ENCODE measurements at regions not wholly inside any gene's neighbourhood (a gene's known extent, or its start where the extent isn't known, plus 50 kb on each side); places are given as distances from the start of the nearest gene placed in this dataset.

- Mint-ChIP-seq H3K4me3 (no peak overlapping the region), H3K4me1 (no peaks in the 10 kb centered on the region), H3K36me3 (no peaks in the 10 kb centered on the region), H3K27ac (no peak overlapping the region), H3K9me3 (peaks cover 4% of the 10 kb centered on the region), H3K27me3 (ENCODE audit: low read depth) (no peaks in the 10 kb centered on the region)
- POLR2A ChIA-PET: no interaction called here
- no peak for DNase-seq (ENCODE audit: low spot score)
- TF ChIP-seq SMAD3 (CRISPR knock-in tag; IDR thresholded peaks at IDR 0.05; ENCODE audit: borderline replicate concordance) (no peak), ESRRA (CRISPR knock-in tag; IDR thresholded peaks at IDR 0.05; ENCODE audit: borderline replicate concordance) (no peak), GABPB1 (CRISPR knock-in tag; IDR thresholded peaks at IDR 0.05) (no peak), ATF1 (CRISPR knock-in tag; IDR thresholded peaks at IDR 0.05) (no peak)
- CTCF ChIA-PET: no interaction called here
- no peak for ATAC-seq
Measured at GRCh38 chr6:132070356-132070755, 119.2 kb upstream of the CCN2 start.

- H3K36me3 Mint-ChIP-seq: no peaks in the 10 kb centered on the region
- no peak overlapping the region for H3K4me3 Mint-ChIP-seq
- H3K27me3 Mint-ChIP-seq (ENCODE audit: low read depth): no peaks in the 10 kb centered on the region
- DNase-seq (ENCODE audit: low spot score) (no peak), ATAC-seq (no peak)
- CTCF ChIA-PET: no interaction called here
- POLR2A ChIA-PET: no interaction called here
- H3K4me1 Mint-ChIP-seq: 0 out of 2 replicates have a peak, but pooled peaks cover under 1% of the 10 kb centered on the region
- H3K9me3 Mint-ChIP-seq: peaks cover 4% of the 10 kb centered on the region
- TF ChIP-seq ZNF671 (CRISPR knock-in tag; IDR thresholded peaks at IDR 0.05) (no peak), ZNF425 (CRISPR knock-in tag; conservative IDR thresholded peaks at IDR 0.05) (no peak), ZMAT4 (CRISPR knock-in tag; IDR thresholded peaks at IDR 0.05) (no peak), ZNF121 (CRISPR knock-in tag; IDR thresholded peaks at IDR 0.05) (no peak), ZNF317 (CRISPR knock-in tag; IDR thresholded peaks at IDR 0.05; ENCODE audit: borderline replicate concordance, low read depth) (no peak), CREM (CRISPR knock-in tag; IDR thresholded peaks at IDR 0.05) (no peak), ZNF232 (CRISPR knock-in tag; IDR thresholded peaks at IDR 0.05) (no peak), ZNF423 (CRISPR knock-in tag; IDR thresholded peaks at IDR 0.05) (no peak), FOXJ3 (CRISPR knock-in tag; IDR thresholded peaks at IDR 0.05; ENCODE audit: borderline replicate concordance) (no peak), SOX15 (CRISPR knock-in tag; IDR thresholded peaks at IDR 0.05) (no peak), NR2C2 (CRISPR knock-in tag; IDR thresholded peaks at IDR 0.05) (no peak), ZNF512 (CRISPR knock-in tag; IDR thresholded peaks at IDR 0.05; ENCODE audit: borderline replicate concordance) (no peak), CTCF (IDR thresholded peaks at IDR 0.05) (no peak), CREB1 (CRISPR knock-in tag; IDR thresholded peaks at IDR 0.05) (no peak), ETV6 (CRISPR knock-in tag; IDR thresholded peaks at IDR 0.05) (no peak), EMX1 (CRISPR knock-in tag; IDR thresholded peaks at IDR 0.05) (no peak), TEAD4 (CRISPR knock-in tag; IDR thresholded peaks at IDR 0.05) (no peak)
- TF ChIP-seq, protein P1, sequence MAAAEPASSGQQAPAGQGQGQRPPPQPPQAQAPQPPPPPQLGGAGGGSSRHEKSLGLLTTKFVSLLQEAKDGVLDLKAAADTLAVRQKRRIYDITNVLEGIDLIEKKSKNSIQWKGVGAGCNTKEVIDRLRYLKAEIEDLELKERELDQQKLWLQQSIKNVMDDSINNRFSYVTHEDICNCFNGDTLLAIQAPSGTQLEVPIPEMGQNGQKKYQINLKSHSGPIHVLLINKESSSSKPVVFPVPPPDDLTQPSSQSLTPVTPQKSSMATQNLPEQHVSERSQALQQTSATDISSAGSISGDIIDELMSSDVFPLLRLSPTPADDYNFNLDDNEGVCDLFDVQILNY (CRISPR knock-in tag; IDR thresholded peaks at IDR 0.05): no peak
- TF ChIP-seq, protein P2, sequence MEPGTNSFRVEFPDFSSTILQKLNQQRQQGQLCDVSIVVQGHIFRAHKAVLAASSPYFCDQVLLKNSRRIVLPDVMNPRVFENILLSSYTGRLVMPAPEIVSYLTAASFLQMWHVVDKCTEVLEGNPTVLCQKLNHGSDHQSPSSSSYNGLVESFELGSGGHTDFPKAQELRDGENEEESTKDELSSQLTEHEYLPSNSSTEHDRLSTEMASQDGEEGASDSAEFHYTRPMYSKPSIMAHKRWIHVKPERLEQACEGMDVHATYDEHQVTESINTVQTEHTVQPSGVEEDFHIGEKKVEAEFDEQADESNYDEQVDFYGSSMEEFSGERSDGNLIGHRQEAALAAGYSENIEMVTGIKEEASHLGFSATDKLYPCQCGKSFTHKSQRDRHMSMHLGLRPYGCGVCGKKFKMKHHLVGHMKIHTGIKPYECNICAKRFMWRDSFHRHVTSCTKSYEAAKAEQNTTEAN (CRISPR knock-in tag; IDR thresholded peaks at IDR 0.05): no peak
- H3K27ac Mint-ChIP-seq: no peak overlapping the region
Measured at GRCh38 chr6:132068766-132069165, 117.6 kb upstream of the CCN2 start.
